HG03378 (cell line): ENCODE measurements at regions not wholly inside any gene's neighbourhood (a gene's known extent, or its start where the extent isn't known, plus 50 kb on each side); places are given as distances from the start of the nearest gene placed in this dataset.

ENCODE experiments used
- ATAC-seq: cut with Tn5 transposase; IDR thresholded peaks from one replicate; pipeline ENCODE4 v1.9.1; 2021; ENCODE audit warnings: mild to moderate bottlenecking, moderate library complexity; ENCODE audit not compliant: unreplicated experiment

GRCh38 chr5:145708169-145708568 is 127.0 kb downstream of the PRELID2 start:
- ATAC-seq = no peak

GRCh38 chr5:145704724-145705123 is 130.4 kb downstream of the PRELID2 start:
- no peak for ATAC-seq

DNA sequence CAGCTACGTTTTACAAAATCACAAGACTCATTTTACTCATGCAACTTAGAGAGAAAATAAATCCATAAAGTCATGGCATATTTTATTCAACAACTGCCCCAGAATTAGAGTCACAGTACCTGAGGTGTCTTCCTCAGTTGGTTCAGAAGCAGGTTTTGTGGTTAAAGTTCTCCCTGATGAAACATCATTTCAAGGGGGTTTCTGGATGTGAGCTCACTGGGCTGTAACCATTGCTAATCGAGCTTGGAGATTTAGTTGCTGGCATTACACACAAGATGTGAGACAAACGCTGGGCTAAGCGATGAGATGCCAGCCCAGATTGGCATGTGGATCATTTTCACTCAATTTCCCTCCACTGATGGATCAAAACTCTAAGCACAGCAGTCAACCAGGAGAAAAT is 131.3 kb downstream of the PRELID2 start:
- no peak for ATAC-seq

GRCh38 chr5:145701404-145701803 is 133.7 kb downstream of the PRELID2 start:
- no peak for ATAC-seq

GRCh38 chr5:145699846-145700245 is 135.3 kb downstream of the PRELID2 start:
- ATAC-seq = no peak

GRCh38 chr5:145697251-145697990 is 137.7 kb downstream of the PRELID2 start:
- peak; percentile 66 for ATAC-seq

DNA sequence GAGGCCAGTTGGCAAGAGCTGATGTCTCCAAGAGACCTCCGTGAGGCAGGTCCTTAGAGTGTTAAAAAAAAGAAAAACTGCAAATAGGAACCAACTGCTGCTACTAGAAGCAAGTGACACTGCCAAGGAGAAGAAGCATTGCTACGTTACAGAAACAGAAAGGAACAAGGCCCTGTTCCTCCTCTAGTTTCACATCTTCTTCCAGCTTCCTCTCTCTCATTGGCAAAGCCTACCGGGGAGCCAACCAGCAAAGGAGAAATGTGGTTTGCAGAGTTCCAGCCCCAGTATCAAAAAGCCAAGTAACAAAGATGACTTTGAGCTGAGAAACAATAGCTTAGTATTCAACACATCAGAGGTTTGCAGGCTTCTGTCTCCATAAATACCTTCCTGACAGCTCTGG is 145.9 kb downstream of the PRELID2 start:
- peak; percentile 92 for ATAC-seq

GRCh38 chr5:145687943-145688342 is 147.2 kb downstream of the PRELID2 start:
- ATAC-seq = no peak

GRCh38 chr5:145685417-145685816 is 149.7 kb downstream of the PRELID2 start:
- no peak for ATAC-seq

- no peak for ATAC-seq
Observed at GRCh38 chr5:145683431-145683830, 151.7 kb downstream of the PRELID2 start.

DNA sequence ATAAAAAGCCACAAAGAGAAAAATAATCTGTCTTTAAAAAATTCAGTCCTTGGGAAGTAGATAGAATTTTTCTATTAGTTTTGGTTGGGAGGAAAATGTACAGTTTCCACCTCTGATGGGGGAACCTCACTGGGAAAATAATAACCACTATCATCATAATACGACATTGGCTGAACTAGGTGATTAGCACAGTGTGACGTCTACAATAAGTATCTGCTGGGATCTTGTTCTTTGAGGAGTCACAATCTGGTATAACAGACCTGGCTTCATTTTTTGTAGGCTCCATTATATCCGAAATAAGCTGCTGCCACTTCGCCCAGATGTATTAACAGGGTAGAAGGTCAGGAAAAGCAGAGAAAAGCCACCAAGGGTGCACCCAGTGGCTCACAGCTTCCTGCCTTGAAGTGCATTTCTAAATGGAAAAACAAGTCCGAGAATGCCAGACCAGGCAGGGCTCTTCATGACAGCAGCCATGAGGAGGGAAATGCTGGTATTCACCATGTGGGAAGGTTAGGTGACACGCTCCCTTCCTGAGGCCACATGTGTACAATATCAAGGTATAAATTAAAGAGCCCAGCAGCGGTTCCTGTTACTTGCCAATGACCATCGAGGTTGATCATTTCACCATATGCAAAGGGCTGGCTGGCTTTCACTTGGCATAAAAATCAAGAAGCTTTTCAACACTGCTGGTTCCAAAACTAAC is 152.8 kb downstream of the PRELID2 start:
- ATAC-seq = no peak

- peak; percentile 97 for ATAC-seq
Observed at GRCh38 chr5:145681686-145682085, 153.5 kb downstream of the PRELID2 start.

GRCh38 chr5:145681216-145681615 is 153.9 kb downstream of the PRELID2 start:
- ATAC-seq = no peak

DNA sequence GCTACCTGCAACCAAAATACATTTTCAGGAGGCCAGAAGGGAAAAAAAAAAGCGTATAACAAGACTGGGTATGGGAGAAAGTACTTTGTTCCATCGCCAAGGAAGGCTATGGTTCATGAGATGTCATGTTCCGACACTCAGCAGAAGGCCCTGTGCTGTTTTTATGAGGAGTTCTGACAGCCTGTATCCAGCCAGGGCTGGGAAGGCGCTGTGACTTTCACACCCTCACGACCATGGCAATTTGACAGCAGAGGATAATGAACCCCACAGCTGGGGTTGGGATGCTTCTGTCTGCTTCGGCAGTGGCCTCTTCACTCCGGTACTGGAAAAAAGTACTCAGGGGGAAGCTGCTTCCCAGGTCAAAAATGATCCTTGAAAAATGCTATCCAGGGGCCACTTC is 154.4 kb downstream of the PRELID2 start:
- no peak for ATAC-seq

DNA sequence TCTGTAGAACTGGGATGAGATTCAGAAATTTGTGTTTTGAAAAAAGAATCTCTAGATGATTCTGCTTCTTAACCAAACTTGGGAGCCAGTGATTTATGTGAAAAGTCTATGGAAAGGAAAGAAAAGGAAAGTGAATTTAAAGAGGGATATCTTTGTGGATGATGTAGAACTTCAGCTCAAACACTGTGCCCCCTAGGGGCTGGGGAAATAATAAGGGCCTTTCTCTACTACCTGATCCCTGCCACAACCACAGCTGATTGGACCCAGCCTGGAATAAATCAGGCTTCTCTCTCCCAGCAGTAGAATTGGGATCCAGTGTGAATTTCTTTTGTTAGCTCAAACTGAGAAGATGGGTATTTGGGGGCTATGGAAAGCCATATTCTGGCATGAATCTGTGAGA is 155.0 kb downstream of the PRELID2 start:
- ATAC-seq = no peak

- no peak for ATAC-seq
Observed at GRCh38 chr5:145678255-145678654, 156.9 kb downstream of the PRELID2 start.

- no peak for ATAC-seq
Observed at GRCh38 chr5:145673786-145674185, 161.4 kb downstream of the PRELID2 start.

GRCh38 chr5:145668714-145669113 is 166.4 kb downstream of the PRELID2 start:
- no peak for ATAC-seq

DNA sequence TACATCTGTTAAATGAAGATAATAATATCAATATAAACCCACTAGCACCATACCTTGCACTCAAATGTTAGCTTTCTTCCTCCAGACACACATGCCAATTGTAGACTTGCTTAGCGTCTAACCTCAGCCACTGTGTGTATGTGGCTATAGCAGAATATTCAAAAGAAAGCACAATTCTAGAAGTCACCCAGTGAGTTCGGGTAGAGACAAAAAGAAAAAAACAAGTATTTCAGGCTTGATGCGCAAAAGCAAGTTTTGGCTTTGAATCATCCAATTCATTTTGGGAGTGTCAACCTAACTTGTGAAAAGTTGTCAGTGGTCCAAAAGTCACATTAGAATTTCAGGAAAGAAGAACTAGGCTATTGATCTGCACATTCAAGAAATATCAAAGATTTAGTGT is 167.4 kb downstream of the PRELID2 start:
- no peak for ATAC-seq

GRCh38 chr5:145666591-145666990 is 168.6 kb downstream of the PRELID2 start:
- no peak for ATAC-seq

DNA sequence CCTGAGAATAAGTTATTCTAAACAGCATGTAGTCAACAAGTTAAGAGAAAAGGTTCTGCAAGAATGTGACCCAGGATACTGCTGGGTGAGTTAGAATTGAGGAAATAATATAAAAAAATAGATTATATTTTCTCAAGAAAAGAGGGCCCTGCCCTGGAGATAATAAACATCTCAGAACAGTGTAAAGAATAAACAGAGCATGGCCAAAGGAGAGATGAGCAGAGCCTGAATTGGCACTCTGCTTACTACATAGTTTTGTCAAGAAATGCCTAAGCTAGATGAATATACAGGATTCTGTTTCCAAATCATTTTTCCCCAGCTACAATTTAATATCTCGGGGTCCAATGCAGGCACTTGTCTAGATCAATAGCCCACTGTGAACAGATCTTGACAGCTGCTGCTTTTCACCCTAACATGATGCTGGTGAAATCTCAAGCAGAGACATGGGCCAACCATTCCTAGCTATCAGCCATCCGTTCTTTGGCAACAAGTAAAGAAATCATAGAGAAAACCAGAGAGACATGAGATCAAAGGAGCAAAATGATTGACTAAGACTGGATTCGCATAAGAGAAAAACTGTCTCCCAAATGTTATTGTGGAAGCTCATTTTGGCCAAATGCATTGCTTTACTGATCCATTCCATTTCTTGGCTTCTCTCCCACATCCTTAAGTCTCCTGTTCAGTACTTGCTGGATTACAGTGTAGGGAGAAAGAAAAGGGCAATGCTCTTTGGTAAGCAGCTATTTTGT is 173.2 kb downstream of the PRELID2 start:
- ATAC-seq = no peak
